ENCODE measurements at regions not wholly inside any gene's neighbourhood (a gene's known extent, or its start where the extent isn't known, plus 50 kb on each side); places are given as distances from the start of the nearest gene placed in this dataset.

DNA sequence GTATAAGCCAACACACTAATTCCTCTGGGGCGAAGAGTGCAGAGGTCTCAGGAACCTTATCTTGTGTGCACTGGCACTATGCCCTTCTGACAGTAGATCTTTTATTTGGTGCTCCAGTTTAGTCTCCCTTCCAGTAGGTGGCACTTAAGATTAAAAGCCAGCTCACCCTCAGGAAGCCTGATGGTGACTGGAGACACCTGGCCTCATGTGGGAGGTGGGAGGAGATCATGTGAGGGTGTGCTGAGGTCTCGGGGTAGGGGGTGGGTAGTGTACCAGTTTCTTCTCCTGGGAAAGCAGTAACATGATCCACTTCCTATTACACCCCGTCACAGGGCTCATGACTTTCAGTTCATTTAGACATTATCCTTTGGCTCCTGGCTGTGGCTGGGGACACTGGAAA is 654.9 kb downstream of the ADCYAP1 start:
- no peak overlapping the region for H3K4me3 ChIP-seq (ENCODE audit: low read depth, low read length)
- TF ChIP-seq, protein P1, sequence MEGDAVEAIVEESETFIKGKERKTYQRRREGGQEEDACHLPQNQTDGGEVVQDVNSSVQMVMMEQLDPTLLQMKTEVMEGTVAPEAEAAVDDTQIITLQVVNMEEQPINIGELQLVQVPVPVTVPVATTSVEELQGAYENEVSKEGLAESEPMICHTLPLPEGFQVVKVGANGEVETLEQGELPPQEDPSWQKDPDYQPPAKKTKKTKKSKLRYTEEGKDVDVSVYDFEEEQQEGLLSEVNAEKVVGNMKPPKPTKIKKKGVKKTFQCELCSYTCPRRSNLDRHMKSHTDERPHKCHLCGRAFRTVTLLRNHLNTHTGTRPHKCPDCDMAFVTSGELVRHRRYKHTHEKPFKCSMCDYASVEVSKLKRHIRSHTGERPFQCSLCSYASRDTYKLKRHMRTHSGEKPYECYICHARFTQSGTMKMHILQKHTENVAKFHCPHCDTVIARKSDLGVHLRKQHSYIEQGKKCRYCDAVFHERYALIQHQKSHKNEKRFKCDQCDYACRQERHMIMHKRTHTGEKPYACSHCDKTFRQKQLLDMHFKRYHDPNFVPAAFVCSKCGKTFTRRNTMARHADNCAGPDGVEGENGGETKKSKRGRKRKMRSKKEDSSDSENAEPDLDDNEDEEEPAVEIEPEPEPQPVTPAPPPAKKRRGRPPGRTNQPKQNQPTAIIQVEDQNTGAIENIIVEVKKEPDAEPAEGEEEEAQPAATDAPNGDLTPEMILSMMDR (conservative IDR thresholded peaks at IDR 0.05; ENCODE audit: low read depth, low read length): no peak
- DNase-seq (ENCODE audit: low read depth): no peak

DNA sequence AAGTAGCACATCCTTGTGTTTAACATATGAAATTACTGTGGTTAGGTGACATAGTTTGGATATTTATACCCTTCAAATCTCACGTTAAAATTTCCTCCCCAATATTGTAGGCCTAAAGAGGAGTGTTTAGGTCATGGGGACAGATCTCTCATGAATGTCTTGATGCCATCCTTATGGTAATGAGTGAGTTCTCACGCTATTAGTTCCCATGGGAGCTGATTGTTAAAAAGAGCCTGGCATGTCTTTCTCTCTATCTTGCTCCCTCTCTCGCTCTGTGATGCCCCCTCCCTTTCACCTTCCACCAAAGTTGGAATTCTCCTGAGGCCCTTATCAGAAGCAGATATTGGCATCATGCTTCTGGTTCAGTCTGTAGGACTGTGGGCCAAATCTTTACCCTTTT is 660.1 kb downstream of the ADCYAP1 start:
- TF ChIP-seq, protein P1 (conservative IDR thresholded peaks at IDR 0.05; ENCODE audit: low read depth, low read length): no peak
- no peak overlapping the region for H3K4me3 ChIP-seq (ENCODE audit: low read depth, low read length)
- no peak for DNase-seq (ENCODE audit: low read depth)

DNA sequence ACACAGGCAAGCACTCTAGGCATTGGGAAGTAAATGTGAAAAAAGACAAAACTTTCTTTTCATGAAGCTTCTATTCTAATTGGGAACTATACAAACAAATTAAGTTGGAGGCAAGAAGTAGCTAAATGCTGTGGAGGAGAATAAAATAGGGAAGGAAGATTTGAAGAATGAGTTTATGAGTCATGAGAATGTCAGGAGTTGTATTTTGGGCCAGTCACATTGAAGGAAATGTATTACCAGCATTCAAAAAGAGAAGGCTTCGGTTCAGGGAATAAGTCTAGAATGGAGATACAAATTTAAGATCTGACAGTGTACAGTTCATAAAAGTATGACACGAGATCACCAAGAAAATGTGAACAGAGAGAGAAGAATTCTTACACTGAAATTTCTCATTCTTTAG is 666.5 kb downstream of the ADCYAP1 start:
- DNase-seq (ENCODE audit: low read depth): no peak
- no peak overlapping the region for H3K4me3 ChIP-seq (ENCODE audit: low read depth, low read length)
- TF ChIP-seq, protein P1 (conservative IDR thresholded peaks at IDR 0.05; ENCODE audit: low read depth, low read length): no peak

DNA sequence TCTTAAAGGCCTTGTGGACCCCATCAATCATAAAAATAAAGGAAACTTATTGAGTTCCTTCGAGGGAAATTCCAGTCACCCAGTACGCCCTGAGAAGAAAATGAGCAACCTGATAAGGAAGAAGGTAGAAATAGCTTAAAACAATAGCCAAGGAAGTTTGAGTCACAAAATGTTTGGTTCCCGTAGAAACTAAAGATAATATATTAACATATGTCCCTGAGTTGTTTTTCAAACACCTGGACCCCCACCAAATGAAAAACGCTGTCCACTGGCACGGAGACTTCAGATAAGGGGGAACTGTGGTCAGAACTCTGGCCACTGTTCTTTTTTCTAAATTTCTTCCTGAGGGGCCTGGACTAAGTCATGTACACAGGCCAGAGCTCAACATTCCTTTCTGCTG is 669.1 kb downstream of the ADCYAP1 start:
- no peak for DNase-seq (ENCODE audit: low read depth)
- no peak overlapping the region for H3K4me3 ChIP-seq (ENCODE audit: low read depth, low read length)
- TF ChIP-seq, protein P1 (conservative IDR thresholded peaks at IDR 0.05; ENCODE audit: low read depth, low read length): no peak

DNA sequence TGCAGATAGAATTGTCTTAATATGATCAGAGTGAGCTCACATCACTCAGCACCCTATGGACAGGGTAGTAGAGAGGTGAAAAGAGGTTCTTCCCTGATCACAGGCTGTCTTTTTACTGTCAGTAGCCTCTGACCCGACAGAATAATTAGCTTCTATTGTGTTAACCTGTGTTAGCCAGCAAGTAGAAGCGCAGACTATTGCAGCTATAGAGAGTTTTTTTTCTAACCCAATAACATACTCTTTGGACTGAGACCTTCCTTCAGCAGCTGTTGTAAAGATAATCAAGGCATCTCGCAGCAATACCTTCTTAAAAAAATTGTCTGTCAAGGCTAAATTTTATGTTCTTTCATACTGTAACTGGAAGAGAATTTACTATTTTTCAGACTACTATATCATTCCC is 670.4 kb downstream of the ADCYAP1 start:
- no peak overlapping the region for H3K4me3 ChIP-seq (ENCODE audit: low read depth, low read length)
- DNase-seq (ENCODE audit: low read depth): no peak
- TF ChIP-seq, protein P1 (conservative IDR thresholded peaks at IDR 0.05; ENCODE audit: low read depth, low read length): no peak

DNA sequence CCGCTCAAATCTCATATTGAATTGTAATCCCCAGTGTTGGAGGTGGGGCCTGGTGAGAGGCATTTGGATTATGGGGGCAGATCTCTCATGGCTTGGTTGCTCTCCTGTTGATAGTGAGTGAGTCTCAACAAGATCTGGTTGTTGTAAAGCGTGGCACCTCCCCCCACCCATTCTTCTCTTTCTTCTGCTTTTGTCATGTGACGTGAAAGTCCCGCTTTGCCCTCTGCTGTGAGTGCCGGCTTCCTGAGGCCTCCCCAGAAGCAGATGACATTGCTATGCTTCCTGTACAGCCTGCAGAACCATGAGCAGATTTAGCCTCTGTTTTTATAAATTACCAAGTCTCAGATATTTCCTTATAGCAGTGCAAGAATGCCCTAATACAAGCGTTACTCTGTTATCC is 673.8 kb downstream of the ADCYAP1 start:
- no peak for DNase-seq (ENCODE audit: low read depth)
- TF ChIP-seq, protein P1 (conservative IDR thresholded peaks at IDR 0.05; ENCODE audit: low read depth, low read length): no peak
- no peak overlapping the region for H3K4me3 ChIP-seq (ENCODE audit: low read depth, low read length)

DNA sequence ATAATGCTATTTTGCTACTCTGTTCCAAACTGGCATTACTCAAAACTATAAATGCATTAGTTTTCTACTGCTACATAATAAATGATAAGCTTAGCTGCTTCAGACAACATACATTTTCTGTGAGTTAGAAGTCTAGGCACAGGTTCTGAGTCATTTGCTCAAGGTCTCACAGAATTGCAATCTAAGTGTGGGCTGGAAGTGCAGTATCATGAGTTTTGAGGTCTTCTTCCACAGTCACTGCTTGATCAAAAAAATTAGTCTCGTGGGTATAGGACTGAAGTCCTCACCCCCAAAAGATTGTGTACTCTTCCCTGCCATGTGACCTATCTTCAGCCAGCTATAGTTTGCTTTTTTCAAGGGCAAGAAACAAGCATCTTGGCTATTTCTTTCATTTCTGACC is 676.9 kb downstream of the ADCYAP1 start:
- TF ChIP-seq, protein P1 (conservative IDR thresholded peaks at IDR 0.05; ENCODE audit: low read depth, low read length): no peak
- no peak overlapping the region for H3K4me3 ChIP-seq (ENCODE audit: low read depth, low read length)
- DNase-seq (ENCODE audit: low read depth): no peak

Data from choroid plexus epithelial cell (primary cell).